ENCODE measurements at regions not wholly inside any gene's neighbourhood (a gene's known extent, or its start where the extent isn't known, plus 50 kb on each side); places are given as distances from the start of the nearest gene placed in this dataset.

DNA sequence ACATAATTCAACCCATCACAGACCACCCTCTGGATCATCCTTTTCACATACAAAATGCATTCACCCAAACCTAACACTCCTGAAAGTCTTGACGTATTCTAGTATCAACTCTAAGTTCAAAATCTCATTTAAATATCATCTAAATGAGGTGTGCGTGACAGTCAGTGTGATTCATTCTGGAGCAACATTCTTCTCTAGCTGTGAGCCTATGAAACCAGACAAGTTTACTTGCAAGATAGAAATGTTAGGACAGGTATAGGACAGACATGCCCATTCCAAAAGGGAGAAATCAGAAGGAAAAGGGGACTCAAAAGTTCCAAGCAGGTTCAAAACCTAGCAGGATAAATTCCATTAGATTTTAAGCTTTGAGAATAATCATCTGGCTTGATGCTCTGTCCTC is 329.7 kb downstream of the CD83 start:
- no peaks in the 10 kb centered on the region for H4K20me1 ChIP-seq (ENCODE audit: insufficient read depth)
- H3K9me3 ChIP-seq (ENCODE audit: low read length), result no peaks in the 10 kb centered on the region
- no peaks in the 10 kb centered on the region for H3K9me2 ChIP-seq (ENCODE audit: insufficient read depth, low read length)
- no peak for TF ChIP-seq MXI1 (conservative IDR thresholded peaks at IDR 0.05; ENCODE audit: poor library complexity, severe bottlenecking)
- no peak for TF ChIP-seq EZH2 (IDR thresholded peaks at IDR 0.05; ENCODE audit: borderline replicate concordance, insufficient read depth, low read length, poor library complexity, severe bottlenecking)
- no peak for TF ChIP-seq TAF1 (IDR thresholded peaks at IDR 0.05; ENCODE audit: low read depth)
- no peak for TF ChIP-seq RAD21 (conservative IDR thresholded peaks at IDR 0.05)
- no peak for TF ChIP-seq POLR2AphosphoS5 (IDR thresholded peaks at IDR 0.05)
- TF ChIP-seq EP300 (conservative IDR thresholded peaks at IDR 0.05; ENCODE audit: poor library complexity, severe bottlenecking), result no peak
- TF ChIP-seq, protein P1, sequence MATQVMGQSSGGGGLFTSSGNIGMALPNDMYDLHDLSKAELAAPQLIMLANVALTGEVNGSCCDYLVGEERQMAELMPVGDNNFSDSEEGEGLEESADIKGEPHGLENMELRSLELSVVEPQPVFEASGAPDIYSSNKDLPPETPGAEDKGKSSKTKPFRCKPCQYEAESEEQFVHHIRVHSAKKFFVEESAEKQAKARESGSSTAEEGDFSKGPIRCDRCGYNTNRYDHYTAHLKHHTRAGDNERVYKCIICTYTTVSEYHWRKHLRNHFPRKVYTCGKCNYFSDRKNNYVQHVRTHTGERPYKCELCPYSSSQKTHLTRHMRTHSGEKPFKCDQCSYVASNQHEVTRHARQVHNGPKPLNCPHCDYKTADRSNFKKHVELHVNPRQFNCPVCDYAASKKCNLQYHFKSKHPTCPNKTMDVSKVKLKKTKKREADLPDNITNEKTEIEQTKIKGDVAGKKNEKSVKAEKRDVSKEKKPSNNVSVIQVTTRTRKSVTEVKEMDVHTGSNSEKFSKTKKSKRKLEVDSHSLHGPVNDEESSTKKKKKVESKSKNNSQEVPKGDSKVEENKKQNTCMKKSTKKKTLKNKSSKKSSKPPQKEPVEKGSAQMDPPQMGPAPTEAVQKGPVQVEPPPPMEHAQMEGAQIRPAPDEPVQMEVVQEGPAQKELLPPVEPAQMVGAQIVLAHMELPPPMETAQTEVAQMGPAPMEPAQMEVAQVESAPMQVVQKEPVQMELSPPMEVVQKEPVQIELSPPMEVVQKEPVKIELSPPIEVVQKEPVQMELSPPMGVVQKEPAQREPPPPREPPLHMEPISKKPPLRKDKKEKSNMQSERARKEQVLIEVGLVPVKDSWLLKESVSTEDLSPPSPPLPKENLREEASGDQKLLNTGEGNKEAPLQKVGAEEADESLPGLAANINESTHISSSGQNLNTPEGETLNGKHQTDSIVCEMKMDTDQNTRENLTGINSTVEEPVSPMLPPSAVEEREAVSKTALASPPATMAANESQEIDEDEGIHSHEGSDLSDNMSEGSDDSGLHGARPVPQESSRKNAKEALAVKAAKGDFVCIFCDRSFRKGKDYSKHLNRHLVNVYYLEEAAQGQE (IDR thresholded peaks at IDR 0.05; ENCODE audit: borderline replicate concordance), result no peak
- TF ChIP-seq SMC3 (conservative IDR thresholded peaks at IDR 0.05; ENCODE audit: poor library complexity), result no peak
- no peak for TF ChIP-seq CTCF (IDR thresholded peaks at IDR 0.05; ENCODE audit: poor library complexity, severe bottlenecking)
- no peak overlapping the region for H3K27ac ChIP-seq (ENCODE audit: low read length)
- no peak overlapping the region for H3K4me3 ChIP-seq (ENCODE audit: low read length)
- no peak overlapping the region for H3K9ac ChIP-seq (ENCODE audit: low read length)
- H3K36me3 ChIP-seq (ENCODE audit: insufficient read depth, low read length), result no peaks in the 10 kb centered on the region
- H3K79me2 ChIP-seq (replicated peaks; ENCODE audit: insufficient read depth, low read length), result no peaks in the 10 kb centered on the region
- H3K4me2 ChIP-seq (ENCODE audit: low read length), result no peak overlapping the region
- no peaks in the 10 kb centered on the region for H3F3A ChIP-seq (ENCODE audit: insufficient read depth, low read length, poor library complexity, severe bottlenecking)
- H3K27me3 ChIP-seq (ENCODE audit: insufficient read depth, low read depth, low read length), result peaks cover 40% of the 10 kb centered on the region
- no peak overlapping the region for H2AFZ ChIP-seq (ENCODE audit: low read depth, low read length)

DNA sequence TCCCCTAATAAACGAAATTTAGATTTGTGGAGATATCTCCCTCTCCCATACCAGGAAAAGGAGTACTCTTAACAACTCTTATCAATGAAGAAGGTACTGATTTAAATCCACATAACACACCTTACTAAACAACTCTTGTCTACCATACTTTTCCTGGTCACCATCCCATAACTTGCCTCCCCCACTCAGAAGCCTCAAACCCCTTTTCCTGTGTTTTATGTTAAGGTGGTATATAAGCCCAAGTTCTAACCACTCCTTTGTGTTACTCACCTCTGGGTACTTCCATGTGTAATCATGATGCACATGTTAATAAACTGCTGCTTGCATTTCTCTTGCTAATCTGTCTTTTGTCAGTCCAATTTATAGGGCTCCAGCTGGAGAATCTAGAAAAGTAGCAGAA is 330.7 kb downstream of the CD83 start:
- H3K4me2 ChIP-seq (ENCODE audit: low read length), result no peak overlapping the region
- no peaks in the 10 kb centered on the region for H3K9me2 ChIP-seq (ENCODE audit: insufficient read depth, low read length)
- H3K27ac ChIP-seq (ENCODE audit: low read length), result no peak overlapping the region
- H4K20me1 ChIP-seq (ENCODE audit: insufficient read depth), result no peaks in the 10 kb centered on the region
- H3K9ac ChIP-seq (ENCODE audit: low read length), result no peak overlapping the region
- TF ChIP-seq EZH2 (IDR thresholded peaks at IDR 0.05; ENCODE audit: borderline replicate concordance, insufficient read depth, low read length, poor library complexity, severe bottlenecking), result no peak
- TF ChIP-seq CTCF (IDR thresholded peaks at IDR 0.05; ENCODE audit: poor library complexity, severe bottlenecking), result no peak
- TF ChIP-seq SMC3 (conservative IDR thresholded peaks at IDR 0.05; ENCODE audit: poor library complexity), result no peak
- TF ChIP-seq EP300 (conservative IDR thresholded peaks at IDR 0.05; ENCODE audit: poor library complexity, severe bottlenecking), result no peak
- no peak for TF ChIP-seq RAD21 (conservative IDR thresholded peaks at IDR 0.05)
- TF ChIP-seq, protein P1 (IDR thresholded peaks at IDR 0.05; ENCODE audit: borderline replicate concordance), result no peak
- TF ChIP-seq TAF1 (IDR thresholded peaks at IDR 0.05; ENCODE audit: low read depth), result no peak
- no peak for TF ChIP-seq MXI1 (conservative IDR thresholded peaks at IDR 0.05; ENCODE audit: poor library complexity, severe bottlenecking)
- TF ChIP-seq POLR2AphosphoS5 (IDR thresholded peaks at IDR 0.05), result no peak
- no peak overlapping the region for H2AFZ ChIP-seq (ENCODE audit: low read depth, low read length)
- H3K36me3 ChIP-seq (ENCODE audit: insufficient read depth, low read length), result no peaks in the 10 kb centered on the region
- H3K9me3 ChIP-seq (ENCODE audit: low read length), result peaks cover under 1% of the 10 kb centered on the region
- H3K4me3 ChIP-seq (ENCODE audit: low read length), result no peak overlapping the region
- no peaks in the 10 kb centered on the region for H3F3A ChIP-seq (ENCODE audit: insufficient read depth, low read length, poor library complexity, severe bottlenecking)
- no peaks in the 10 kb centered on the region for H3K79me2 ChIP-seq (replicated peaks; ENCODE audit: insufficient read depth, low read length)
- peaks cover 36% of the 10 kb centered on the region for H3K27me3 ChIP-seq (ENCODE audit: insufficient read depth, low read depth, low read length)
